HK-2 (cell line): ENCODE measurements at regions not wholly inside any gene's neighbourhood (a gene's known extent, or its start where the extent isn't known, plus 50 kb on each side); places are given as distances from the start of the nearest gene placed in this dataset.

Source experiments
- DNase-seq: peaks from one replicate; pipeline ENCODE4 v3.0.0-alpha.2; 2018; ENCODE audit not compliant: unreplicated experiment

DNA sequence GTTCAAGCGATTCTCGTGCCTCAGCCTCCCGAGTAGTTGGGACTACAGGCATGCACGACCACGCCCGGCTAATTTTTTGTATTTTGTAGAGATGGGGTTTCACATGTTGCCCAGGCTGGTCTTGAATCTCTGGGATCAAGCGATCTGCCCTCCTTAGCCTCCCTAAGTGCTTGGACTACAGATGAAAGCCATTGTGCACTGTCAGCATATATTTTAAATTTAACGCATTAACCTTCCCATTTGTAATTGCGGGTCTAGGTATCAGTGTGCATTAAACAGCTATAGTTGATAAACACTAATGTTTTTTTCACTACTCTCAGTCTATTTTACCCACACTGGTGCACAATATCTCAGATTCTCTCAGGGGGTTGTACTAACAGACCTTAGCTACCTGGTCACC, 1930.8 kb downstream of the C4orf33 start:
- no peak for DNase-seq

- no peak for DNase-seq
These were observed 1948.4 kb downstream of the C4orf33 start for GRCh38 chr4:131044368-131044767.

DNA sequence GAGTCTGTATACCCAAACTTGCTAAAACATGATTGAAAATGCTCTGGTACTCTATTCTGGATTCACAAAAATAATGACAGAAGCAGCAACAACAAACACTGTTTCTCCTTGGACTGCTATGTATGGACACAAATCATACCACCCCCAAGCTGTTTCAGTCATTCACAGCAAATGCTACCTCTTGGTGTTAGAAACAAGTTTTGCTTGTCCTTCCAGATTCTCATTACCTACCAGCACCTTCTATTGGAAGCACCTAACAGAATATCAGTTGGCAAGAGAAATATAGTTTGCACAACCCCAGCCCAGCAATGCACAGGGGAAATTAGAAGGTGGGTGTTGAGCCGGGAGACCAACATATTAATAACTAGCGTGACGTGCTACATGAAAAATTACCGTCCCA, 1950.9 kb downstream of the C4orf33 start:
- DNase-seq, result no peak

DNA sequence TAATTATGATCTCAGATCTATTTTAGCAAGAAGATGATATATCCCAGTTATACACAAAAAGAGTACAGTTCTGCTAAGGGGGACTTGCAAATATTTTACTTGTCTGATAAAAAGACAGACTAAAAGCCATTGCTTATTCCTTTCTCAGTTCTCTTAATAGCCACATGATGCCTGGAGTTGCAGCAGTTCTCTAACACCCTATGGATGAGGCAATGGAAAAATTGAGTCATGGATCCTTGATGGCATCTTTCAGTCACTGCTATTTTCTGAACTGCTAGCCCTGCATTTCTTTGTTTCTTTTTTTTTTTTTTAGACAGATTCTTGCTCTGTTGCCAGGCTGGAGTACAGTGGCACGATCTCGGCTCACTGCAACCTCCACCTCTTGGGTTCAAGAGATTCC, 1956.7 kb downstream of the C4orf33 start:
- no peak for DNase-seq

DNA sequence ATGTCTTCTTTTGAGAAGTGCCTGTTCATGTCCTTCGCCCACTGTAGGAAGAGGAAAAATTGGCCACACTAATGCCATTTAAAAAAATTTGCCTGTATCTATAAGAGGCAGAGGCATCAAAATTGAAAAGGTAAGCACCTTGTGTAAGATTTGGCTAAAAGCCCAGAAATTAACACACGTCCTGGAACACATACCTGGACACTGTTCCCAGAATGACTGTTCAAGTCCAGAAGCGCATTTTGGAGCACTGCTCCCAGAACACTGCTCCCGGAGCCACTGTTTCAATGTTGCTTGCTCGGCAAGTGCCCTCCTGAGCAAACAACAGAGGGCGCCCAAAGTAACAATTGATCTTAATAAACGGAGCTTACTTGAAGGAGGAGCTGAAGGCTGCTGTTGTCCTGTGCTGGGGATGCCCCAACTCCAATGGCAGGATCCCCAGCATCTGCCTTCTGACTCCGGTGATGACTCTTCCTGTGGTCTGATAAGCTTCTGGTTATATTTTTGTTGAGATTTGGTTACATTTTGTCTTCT, 1958.6 kb downstream of the C4orf33 start:
- no peak for DNase-seq

- DNase-seq, result no peak
These were observed 1965.8 kb downstream of the C4orf33 start for GRCh38 chr4:131061734-131062133.

DNA sequence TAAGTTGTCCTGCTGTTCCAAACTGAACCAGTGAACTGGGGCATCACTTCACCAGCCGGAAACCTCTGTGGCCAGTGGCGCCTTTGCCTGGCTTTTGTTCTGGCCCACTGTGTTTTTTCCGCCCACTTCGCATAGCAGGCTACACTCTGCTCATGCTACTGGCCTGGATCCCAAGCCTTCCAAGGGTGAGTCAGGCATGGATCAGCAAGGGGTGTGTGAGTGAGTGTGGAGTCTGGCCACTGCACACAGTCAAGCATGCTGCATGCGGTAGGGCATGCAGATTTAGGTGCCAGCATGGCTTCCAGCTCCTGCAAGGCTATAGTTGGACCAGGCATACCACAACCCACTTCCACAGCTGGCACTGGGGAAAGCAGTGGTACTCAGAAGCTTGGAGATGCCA, 1967.9 kb downstream of the C4orf33 start:
- no peak for DNase-seq

- DNase-seq, result no peak
These were observed 1985.1 kb downstream of the C4orf33 start for GRCh38 chr4:131081069-131081468.

DNA sequence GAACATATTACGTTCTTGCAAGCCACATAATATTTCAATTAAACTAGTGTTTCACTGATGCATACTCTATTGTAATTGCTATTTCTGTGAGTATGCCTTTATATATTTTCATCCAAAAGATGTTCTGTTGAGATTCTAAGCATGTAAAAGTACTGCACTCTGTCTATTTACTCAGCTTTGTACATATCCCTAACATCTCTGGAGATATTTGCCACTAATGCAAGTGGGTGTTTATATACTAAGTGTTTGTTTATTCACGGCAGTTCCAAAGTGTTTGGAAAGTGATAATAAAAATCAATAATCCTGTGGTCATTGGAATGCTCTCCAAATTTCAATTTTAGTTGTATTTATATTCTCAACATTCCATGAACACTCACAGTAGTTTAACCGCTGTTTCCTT, 1989.0 kb downstream of the C4orf33 start:
- DNase-seq, result no peak

GRCh38 chr4:131091896-131092295, 1995.9 kb downstream of the C4orf33 start:
- no peak for DNase-seq

GRCh38 chr4:131093303-131093702, 1997.4 kb downstream of the C4orf33 start:
- no peak for DNase-seq

DNA sequence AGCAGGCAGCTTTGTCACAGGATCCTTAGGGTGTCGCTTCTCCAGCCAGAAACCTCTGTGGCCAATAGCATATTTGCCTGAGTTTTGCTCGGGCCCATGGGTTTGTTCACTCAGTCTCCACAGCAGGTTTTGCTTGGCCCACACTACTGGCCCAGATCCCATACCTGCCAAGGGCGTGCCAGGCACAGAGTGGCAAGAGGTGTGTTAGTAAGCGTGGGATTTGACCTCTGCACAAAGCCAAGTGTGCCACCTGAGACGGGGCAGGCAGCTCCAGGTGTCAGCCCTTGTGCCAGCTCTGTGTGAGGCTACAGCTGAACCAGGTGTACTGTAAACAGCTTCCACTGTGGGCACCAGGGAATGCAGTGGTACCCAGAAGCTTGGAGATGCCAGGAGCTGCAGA, 2003.0 kb downstream of the C4orf33 start:
- DNase-seq, result no peak

DNA sequence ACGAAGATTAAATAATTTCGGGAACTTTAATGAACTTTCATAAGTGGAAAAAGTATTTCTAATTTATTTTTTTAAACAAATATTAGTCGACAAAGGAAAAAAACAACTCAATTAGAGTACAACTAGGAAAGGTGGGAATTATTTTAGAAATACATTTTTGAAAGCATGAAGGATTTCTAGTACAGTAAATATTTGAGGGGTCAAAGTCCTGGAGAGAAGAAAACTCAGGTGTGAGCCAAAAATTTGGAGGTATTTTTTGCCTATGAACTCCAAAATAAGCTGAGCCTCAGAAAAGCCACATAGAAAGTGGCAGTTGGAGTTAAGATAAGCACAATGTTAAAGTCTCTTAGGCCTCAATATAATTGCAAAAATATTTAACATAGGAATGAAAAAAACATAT, 2017.3 kb downstream of the C4orf33 start:
- no peak for DNase-seq

DNA sequence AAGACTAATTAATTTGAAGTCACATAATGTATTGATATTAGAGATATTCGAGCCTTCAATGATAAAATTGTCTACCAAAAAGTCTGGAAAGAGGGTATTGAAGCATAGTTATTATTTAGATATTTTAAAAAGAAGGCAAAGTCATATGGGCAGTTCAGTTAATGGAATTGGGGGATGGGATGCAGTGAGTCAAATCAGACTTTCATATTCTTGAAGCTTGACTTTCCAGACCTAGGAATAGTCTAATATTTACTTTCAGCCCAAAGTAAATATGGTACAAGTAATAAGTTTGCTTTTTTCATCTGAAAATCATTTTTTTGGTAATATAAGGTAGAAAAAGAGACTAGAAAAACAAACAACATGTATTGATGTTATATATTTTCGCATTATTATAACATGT, 2017.8 kb downstream of the C4orf33 start:
- DNase-seq, result no peak

DNA sequence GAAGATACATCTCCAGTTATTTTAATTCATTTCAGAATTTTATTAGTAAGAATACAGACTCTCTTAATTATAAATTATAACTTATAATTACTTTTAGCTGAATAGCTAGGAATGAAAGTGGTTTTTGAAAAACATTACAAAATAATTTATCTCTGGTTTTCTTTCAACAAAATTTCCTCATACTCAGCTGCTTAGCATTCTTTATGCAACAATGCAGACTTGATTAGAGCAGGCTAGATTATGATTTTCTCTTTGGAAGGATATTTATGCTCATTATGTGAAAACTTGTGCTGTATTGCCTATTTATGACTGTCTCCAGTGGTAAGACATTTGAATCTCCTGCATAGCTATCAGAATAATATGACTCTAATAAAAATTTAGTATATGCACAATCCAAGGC, 2023.7 kb downstream of the C4orf33 start:
- no peak for DNase-seq

DNA sequence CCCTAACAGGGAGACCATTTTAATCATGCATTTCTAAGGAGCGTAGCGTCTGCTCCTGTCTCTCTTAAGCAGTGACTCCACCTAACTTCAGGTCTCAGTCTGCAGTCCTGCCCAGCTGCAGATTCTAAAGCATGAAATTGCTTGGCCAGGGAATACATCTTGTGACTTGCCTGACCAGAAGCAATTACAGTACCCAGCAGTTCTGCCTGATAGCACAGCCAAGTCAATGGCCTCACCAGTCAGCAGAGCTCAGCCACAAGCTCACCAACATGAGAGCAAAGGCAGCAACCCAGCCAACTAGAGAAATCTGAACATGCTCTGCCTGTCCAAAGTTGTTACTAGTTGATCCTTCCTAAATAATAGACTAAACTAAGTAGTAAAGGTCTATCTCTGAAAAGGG, 2011.9 kb upstream of the PCDH10 start:
- no peak for DNase-seq

- no peak for DNase-seq
These were observed 1989.8 kb upstream of the PCDH10 start for GRCh38 chr4:131159261-131159660.

GRCh38 chr4:131192318-131192717, 1956.8 kb upstream of the PCDH10 start:
- no peak for DNase-seq

- DNase-seq, result no peak
These were observed 1941.5 kb upstream of the PCDH10 start for GRCh38 chr4:131207589-131207988.

DNA sequence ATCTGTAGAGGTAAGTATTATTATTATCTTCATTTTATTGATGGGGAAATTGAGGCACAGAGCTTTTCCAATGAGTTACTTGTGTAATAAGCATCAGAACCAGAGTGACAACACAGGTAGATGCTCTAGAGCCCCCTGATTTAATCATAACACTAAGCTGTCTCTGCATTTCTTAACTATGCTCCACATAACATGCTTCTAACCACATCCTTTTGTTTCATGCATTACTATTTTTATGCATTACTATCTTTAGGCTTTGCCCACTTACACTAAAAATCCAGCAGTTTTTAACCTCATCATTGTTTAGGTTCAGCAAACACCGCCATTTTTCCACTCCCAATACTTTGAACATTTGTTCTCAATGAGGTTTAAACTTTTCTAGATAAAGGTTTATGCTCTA, 1900.8 kb upstream of the PCDH10 start:
- no peak for DNase-seq

- DNase-seq, result no peak
These were observed 1897.8 kb upstream of the PCDH10 start for GRCh38 chr4:131251321-131251720.

DNA sequence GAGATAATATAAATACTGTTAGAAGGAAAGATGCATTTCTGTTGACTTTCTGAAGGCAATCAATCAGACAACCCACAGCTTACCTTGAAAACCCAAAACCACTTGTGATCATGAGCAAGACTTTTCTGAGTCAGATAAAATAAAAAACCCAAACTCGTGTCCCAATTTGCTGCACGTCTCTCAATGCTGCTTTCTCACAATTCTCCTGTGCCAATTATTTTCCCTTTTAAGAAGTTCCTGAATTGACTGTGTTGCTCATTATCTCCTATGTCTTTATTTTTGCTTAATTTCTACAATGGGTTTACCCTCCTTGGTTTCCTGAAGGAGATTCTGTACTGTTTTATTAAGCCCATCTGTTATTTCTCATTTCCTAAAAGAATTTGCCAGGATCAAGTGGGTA, 1891.9 kb upstream of the PCDH10 start:
- no peak for DNase-seq

- DNase-seq, result no peak
These were observed 1890.7 kb upstream of the PCDH10 start for GRCh38 chr4:131258361-131258760.

DNA sequence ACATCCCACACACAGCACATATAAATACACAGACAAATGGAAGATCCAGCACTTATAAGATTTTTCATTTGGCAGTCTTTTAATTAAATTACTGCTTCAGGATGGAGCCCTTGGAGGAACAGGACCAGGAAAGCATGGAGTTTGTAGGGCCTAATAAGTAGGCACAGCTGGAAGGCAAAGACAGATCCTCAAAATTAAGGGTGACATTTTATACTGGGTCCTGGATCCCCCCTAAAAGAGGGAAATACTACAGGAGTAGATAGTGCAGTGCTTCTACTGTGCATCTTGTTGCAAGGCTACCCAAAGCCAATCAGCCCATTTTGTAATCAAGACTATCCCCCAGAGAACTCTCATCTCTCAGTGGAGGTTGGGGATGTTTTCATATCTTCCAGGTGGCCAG, 1860.7 kb upstream of the PCDH10 start:
- DNase-seq, result no peak

DNA sequence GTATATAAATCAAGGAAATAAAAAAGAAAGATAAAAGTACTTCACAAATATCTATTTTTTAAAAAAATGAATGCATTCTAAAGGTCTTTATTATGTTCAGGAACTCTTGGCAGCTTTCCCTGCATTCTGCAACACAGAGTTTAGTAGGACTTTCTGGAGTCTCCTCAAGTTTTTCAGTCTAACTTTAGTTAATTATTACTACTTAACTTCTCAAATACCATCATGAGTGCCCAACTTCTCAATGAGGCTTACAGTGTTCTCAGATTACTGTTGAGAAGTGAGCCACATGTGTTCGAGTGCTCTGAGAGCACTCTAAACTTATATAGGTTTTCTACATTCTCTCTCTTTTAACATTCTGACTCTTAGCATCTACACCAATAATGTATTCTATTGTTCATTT, 1852.9 kb upstream of the PCDH10 start:
- no peak for DNase-seq
